Esophagus (tissue), 2 donors: ENCODE measurements at regions not wholly inside any gene's neighbourhood (a gene's known extent, or its start where the extent isn't known, plus 50 kb on each side); places are given as distances from the start of the nearest gene placed in this dataset.
"Not testable (repeated sequence)": the region's sequence is repeated elsewhere in the genome, so short reads cannot be mapped to it uniquely, and the experiment has no call there.

Source experiments
- H3K27ac ChIP-seq, 2 donors: one replicate each; pipeline ENCODE4 v1.5.1; 2013; ENCODE audit warnings: low read depth in 2 of 2, mild to moderate bottlenecking in 2 of 2, inconsistent platforms in 1 of 2, low read length in 1 of 2, moderate library complexity in 1 of 2
- H3K27me3 ChIP-seq, 2 donors: one replicate each; pipeline ENCODE4 v1.6.1; 2013; ENCODE audit warnings: low read length in 2 of 2, control low read depth in 1 of 2, mild to moderate bottlenecking in 1 of 2; ENCODE audit not compliant: insufficient read depth in 2 of 2, control insufficient read depth in 1 of 2
- H3K36me3 ChIP-seq, 2 donors: one replicate each; pipeline ENCODE4 v1.6.1; 2013; ENCODE audit warnings: low read length in 1 of 2; ENCODE audit not compliant: control insufficient read depth in 2 of 2, insufficient read depth in 2 of 2
- H3K4me1 ChIP-seq, 2 donors: one replicate each; pipeline ENCODE4 v1.6.1; 2013; ENCODE audit warnings: low read length in 1 of 2; ENCODE audit not compliant: control insufficient read depth in 2 of 2, insufficient read depth in 2 of 2
- H3K4me3 ChIP-seq, 2 donors: one replicate each; pipeline ENCODE4 v1.5.1; 2013; ENCODE audit warnings: low read length in 2 of 2, mild to moderate bottlenecking in 2 of 2, low read depth in 1 of 2, moderate library complexity in 1 of 2
- H3K9me3 ChIP-seq, 2 donors: one replicate each; pipeline ENCODE4 v1.6.1; 2013; ENCODE audit warnings: mild to moderate bottlenecking in 2 of 2, low read depth in 1 of 2, low read length in 1 of 2, moderate library complexity in 1 of 2; ENCODE audit not compliant: control insufficient read depth in 2 of 2, insufficient read depth in 1 of 2
- WGBS, 2 donors: extraction: QIAGEN DNeasy Blood & Tissue Kit; methylation state at CpG; one replicate each; pipeline ENCODE4 v1.1.7; 2013; 5-methylcytosine and 5-hydroxymethylcytosine counted together
- donor health status: healthy with polysubstance abuse.
- donor health status: Bipolar disorder and iron deficiency.

DNA sequence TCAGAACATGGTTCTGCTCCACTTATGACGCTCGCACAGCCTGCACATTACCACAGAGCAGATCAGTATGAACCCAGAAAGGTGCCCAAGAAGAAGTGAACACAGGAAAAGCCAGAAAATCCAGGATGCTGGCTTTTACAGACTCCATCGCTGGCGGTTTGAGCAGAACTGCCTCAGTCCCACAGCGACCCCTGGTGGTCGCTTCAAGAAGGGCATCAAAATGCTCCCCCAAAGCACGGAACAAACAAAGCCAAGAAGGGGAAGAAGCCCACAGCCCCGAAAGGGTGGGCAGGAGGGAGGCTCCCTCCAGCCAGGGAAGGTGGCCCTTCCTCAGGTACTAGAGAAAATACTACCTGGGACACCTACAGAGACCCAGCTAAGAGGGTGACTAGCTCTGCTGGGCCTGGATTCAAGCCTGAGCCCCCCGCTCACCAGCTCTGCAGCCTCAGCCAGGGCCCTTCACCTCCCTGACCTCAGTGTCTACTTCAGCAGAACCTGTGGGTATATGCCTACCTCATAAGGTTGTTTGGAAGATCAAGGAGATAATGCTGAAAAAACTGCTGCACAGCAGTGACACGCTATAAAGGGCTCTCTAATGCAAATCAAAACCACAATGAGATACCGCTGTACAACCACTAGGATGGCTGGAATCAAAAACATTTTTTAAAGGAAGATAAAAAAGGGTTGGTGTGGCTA, 98.1 kb downstream of the NCOR2 start:
- peaks cover 3 to 6% of the 10 kb centered on the region in 2 donors for H3K4me1 ChIP-seq
- H3K4me3 ChIP-seq = no peak overlapping the region
- H3K36me3 ChIP-seq = peaks cover 16 to 44% of the 10 kb centered on the region in 2 donors
- H3K27ac ChIP-seq = no peak overlapping the region
- peaks cover 3 to 25% of the 10 kb centered on the region in 2 donors for H3K9me3 ChIP-seq
- H3K27me3 ChIP-seq = no peaks in the 10 kb centered on the region
- 83 to 84% methylated on average over 11 of the region's 11 CpGs for WGBS, 2 donors

DNA sequence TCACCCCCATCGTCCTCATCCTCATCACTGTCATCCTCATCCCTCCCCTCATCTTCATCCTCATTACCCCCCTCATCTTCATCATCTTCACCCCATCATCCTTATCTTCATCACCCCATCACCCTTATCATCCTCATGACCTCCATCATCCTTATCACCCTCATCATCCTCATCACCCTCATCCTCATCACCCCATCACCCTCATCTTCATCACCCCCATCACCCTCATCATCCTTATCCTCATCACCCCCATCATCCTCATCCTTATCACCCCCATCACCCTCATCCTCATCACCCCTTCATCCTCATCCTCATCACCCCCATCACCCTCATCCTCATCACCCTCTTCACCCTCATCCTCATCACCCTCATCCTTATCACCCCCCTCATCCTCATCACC, 99.9 kb downstream of the NCOR2 start:
- not testable (repeated sequence) for H3K4me3 ChIP-seq, H3K27me3 ChIP-seq, H3K27ac ChIP-seq, H3K4me1 ChIP-seq
- 90 to 94% methylated on average over 1 of the region's 1 CpG for WGBS, 2 donors
- H3K9me3 ChIP-seq = peaks cover 0 to 15% of the 10 kb centered on the region in 2 donors
- H3K36me3 ChIP-seq = peaks cover 6 to 36% of the 10 kb centered on the region in 2 donors

DNA sequence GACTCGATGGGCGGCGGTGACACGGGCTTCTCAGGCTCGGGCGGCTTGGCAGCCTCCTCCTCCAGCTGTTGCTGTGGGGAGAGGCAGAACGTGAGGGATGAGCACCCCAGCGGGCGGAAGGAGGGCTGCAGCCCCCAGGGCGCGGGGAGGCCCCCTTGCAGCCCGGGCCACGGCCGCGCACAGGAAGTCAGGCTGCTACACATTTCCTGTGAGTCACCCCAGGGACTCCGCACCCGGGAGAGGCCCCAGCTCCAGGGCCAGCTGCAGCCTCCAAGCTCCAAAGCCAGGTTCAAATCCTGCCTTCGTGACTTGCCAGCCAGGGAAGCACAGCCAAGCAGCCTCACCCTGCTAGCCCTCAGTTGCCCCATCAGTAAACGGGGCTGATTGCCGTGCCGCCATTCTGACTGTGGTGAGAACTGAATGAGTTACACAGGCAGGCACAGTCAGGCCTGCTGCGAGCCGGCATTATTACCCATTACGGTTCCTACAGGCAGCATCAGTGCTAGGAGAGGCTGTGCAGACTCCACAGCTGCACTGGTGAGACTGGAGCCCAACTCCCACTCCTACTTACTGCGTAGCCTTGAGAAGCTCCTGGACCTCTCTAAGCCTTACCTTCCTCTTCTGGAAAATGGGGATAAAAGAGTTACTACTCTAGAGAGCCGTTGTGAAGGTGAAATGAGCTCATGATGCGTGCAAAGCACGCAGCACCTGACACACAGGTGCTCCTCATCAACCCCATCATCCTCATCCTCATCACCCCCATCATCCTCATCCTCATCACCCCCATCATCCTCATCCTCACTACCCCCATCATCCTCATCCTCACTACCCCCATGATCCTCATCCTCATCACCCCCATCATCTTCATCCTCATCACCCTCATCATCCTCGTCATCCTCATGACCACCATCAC, 100.9 kb downstream of the NCOR2 start:
- 74 to 78% methylated on average over 27 to 29 of the region's 29 CpGs for WGBS, 2 donors
- Histone ChIP-seq H3K36me3 (peaks cover 4 to 44% of the 10 kb centered on the region in 2 donors), H3K9me3 (peaks cover 0 to 17% of the 10 kb centered on the region in 2 donors), H3K4me1 (peaks cover 3 to 11% of the 10 kb centered on the region in 2 donors), H3K4me3 (no peak overlapping the region), H3K27me3 (no peaks in the 10 kb centered on the region), H3K27ac (peak overlapping the region in 1 of 2 donors; percentile 11)

DNA sequence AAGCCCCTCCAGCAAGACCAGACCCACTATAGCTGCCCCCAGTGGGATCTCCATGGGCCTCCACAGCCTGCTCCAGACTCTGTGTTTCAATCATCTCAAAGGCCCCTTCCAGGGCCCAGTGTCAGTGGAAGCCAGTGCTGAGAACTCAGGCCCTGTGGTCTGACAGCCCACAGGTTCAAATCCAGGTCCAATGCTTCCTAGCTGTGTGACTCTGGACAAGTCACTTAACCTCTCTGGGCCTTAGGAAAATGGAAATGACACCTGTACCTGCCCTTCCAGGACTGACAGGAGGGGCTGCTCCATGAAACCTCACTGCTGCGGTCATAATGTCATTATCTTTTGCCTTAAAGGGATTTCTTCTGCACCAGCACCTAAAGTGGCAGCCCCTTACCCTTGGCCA, 101.9 kb downstream of the NCOR2 start:
- 99 to 100% methylated on average over 1 of the region's 1 CpG for WGBS, 2 donors
- H3K27me3 ChIP-seq = no peaks in the 10 kb centered on the region
- peaks cover 3 to 11% of the 10 kb centered on the region in 2 donors for H3K4me1 ChIP-seq
- peaks cover 0 to 17% of the 10 kb centered on the region in 2 donors for H3K9me3 ChIP-seq
- H3K4me3 ChIP-seq = no peak overlapping the region
- peaks cover 4 to 44% of the 10 kb centered on the region in 2 donors for H3K36me3 ChIP-seq
- no peak overlapping the region for H3K27ac ChIP-seq

DNA sequence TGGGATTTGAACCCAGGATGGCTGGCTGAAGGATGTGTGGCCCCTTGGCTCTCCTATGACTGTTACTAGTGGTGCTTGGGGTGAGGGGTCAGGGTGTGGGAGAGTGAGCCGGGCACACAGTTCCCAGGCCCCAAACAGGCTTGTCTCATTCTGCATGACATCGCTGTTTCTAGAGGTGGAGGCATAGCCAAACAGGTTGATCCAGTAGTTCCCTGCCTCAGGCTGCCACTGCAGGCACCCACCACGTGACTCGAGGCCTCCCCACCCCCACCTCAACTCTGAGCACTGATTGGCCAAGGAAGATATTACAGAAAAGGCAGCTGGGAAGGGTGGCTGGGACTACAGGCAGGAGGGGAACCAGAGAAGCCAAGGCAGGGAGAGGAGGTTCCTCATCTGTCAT, 102.6 kb downstream of the NCOR2 start:
- Histone ChIP-seq H3K9me3 (peaks cover 0 to 17% of the 10 kb centered on the region in 2 donors), H3K27me3 (no peaks in the 10 kb centered on the region), H3K4me1 (peaks cover 3 to 11% of the 10 kb centered on the region in 2 donors), H3K27ac (peak overlapping the region in 1 of 2 donors; percentile 33), H3K4me3 (no peak overlapping the region), H3K36me3 (peaks cover 4 to 49% of the 10 kb centered on the region in 2 donors)
- WGBS, 2 donors = 76 to 79% methylated on average over 4 of the region's 4 CpGs

DNA sequence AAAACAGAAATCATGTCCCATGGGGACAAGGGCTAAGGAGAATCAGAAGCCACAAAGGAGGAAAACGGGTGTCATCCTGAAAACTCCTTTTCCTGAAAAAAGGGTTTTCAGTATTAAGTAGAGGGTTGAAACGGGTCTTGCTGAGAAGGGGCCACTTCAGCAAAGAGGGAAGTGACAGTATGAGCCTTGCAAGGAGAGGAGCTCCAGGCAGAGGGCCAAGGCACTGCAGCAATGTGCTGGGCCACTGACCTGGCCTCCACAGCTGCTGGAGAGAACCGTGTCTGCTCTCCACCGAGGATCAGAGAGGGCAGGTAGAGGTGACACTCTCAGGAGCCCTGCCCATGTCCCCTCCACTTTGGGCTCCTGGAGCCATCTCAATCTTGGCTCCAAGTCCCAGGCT, 103.3 kb downstream of the NCOR2 start:
- Histone ChIP-seq H3K27ac (no peak overlapping the region), H3K27me3 (no peaks in the 10 kb centered on the region), H3K4me1 (peaks cover 3 to 11% of the 10 kb centered on the region in 2 donors), H3K36me3 (peaks cover 4 to 54% of the 10 kb centered on the region in 2 donors), H3K4me3 (no peak overlapping the region), H3K9me3 (peaks cover 0 to 15% of the 10 kb centered on the region in 2 donors)
- WGBS, 2 donors = 49 to 73% methylated on average over 4 of the region's 4 CpGs

DNA sequence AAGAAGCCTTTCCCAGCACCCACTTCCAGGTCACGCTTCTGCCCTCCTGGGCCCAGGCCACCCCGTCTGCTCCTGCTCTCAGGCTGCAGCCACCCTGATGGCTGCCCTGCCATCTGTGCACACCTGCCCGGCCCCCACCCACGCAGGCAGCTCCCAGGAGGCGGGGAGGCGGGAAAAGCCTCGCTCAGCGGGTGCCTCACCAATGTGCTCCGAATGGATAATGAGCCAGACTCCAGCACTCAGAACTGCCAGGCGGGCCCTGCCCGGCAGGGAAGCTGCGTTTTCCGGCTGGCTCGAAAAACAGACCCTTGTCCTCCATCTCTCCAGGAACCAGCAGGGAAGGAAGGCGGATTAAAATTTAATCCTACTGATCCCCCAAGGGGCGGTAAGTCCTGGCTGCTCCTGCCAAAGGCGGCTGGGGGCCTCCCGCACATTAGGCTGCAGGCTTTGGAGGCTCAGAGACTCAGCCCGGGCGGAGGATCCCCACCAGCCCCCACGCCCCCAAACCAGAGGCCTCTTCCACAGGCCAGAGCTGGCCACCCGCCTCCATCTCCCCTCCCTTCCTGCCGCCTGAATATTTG, 104.0 kb downstream of the NCOR2 start:
- WGBS, 2 donors = 59 to 63% methylated on average over 23 of the region's 23 CpGs
- peaks cover 3 to 11% of the 10 kb centered on the region in 2 donors for H3K4me1 ChIP-seq
- H3K27ac ChIP-seq = no peak overlapping the region
- H3K9me3 ChIP-seq = peaks cover 0 to 13% of the 10 kb centered on the region in 2 donors
- no peaks in the 10 kb centered on the region for H3K27me3 ChIP-seq
- H3K36me3 ChIP-seq = peaks cover 4 to 52% of the 10 kb centered on the region in 2 donors
- H3K4me3 ChIP-seq = no peak overlapping the region

DNA sequence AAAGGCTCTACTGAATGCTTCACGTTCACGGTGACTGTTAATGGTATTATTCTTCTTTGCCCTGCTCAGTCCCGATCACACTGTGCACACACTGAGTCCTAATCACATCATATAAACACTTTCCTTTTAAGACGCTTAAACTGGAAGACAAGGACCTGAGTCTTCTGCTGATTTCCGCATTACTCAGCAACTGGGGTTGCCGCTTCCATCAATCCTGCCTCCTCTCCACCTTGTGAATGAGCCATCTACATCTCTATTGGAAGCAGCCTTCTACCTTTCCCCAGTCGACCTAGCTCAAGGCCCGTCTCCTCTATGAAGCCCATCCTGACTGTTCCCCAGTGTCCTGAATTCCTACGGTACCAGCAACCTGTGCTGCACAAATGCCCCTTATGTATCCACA, 104.7 kb downstream of the NCOR2 start:
- H3K4me3 ChIP-seq = no peak overlapping the region
- peaks cover 0 to 13% of the 10 kb centered on the region in 2 donors for H3K9me3 ChIP-seq
- no peaks in the 10 kb centered on the region for H3K27me3 ChIP-seq
- no peak overlapping the region for H3K27ac ChIP-seq
- H3K4me1 ChIP-seq = peaks cover 3 to 11% of the 10 kb centered on the region in 2 donors
- H3K36me3 ChIP-seq = peaks cover 4 to 52% of the 10 kb centered on the region in 2 donors
- WGBS, 2 donors = 82% methylated on average over 9 of the region's 9 CpGs

DNA sequence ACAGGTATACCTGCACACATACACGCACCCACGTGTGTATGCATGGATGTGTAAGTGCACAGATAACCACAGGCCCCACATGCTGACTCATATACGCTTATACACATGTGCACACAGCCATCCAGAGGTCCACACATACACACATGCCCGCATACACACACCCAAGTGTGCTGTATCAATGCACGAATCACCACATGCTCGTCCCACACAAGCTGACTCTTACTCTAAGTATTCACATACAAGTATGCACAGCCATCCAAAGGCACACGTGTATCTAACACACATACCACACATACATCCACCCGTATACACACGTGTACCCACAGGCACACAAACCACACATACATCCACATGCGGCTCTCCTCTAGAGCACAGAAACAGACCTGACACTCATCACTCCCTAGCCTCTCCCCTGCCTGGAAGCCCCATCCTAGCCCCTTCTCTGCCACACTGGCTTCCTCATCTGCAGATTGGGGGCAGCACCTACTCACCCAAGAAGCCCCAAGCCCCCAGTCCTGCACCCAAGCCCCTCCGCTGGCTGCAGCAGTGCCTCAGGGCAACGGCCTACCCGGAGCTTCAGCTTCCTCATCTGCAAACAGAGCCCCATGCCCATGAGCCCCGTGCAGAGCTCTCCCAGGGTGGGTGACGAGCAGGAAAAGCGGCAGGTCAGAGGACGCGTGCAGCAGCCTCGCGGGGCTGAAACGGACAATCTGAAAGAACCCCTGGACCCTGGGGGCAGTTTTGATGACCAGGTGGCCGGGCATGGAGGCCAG, 105.4 kb downstream of the NCOR2 start:
- Histone ChIP-seq H3K9me3 (peaks cover 0 to 13% of the 10 kb centered on the region in 2 donors), H3K4me3 (no peak overlapping the region), H3K36me3 (peaks cover 4 to 52% of the 10 kb centered on the region in 2 donors), H3K27me3 (no peaks in the 10 kb centered on the region), H3K27ac (no peak overlapping the region), H3K4me1 (peaks cover 3 to 11% of the 10 kb centered on the region in 2 donors)
- 85 to 89% methylated on average over 22 of the region's 22 CpGs for WGBS, 2 donors
